KG1 (cell line): ENCODE measurements at regions not wholly inside any gene's neighbourhood (a gene's known extent, or its start where the extent isn't known, plus 50 kb on each side); places are given as distances from the start of the nearest gene placed in this dataset.

Source experiments
- DNase-seq: peaks from one replicate; lab custom pipeline; 2025; lab: John Stamatoyannopoulos, UW

- no peak for DNase-seq
Measured at GRCh38 chr2:133718688-133719201, 150.5 kb upstream of the NCKAP5 start.

GRCh38 chr2:133720429-133720828 is 152.2 kb upstream of the NCKAP5 start:
- no peak for DNase-seq

GRCh38 chr2:133721118-133721517 is 152.9 kb upstream of the NCKAP5 start:
- no peak for DNase-seq

DNA sequence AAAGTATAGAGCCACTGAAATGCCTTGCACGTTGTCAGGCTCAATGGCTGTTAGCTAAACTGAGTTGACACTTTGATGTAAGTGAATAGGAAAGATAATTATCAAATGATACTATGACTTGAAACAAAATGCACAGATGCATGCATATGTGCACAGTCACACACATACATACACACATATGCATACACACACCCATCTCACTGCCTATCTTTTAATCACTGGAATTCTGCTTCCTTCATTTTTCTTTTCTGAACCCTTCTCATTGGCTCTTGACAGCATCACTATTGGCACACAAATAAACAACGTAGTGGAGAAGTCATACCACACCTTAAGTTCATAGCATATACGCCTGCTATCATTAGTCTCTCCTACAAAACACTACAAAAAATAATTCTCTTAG is 154.9 kb upstream of the NCKAP5 start:
- DNase-seq, result no peak

GRCh38 chr2:133726973-133727372 is 158.7 kb upstream of the NCKAP5 start:
- DNase-seq, result no peak

- DNase-seq, result no peak
Measured at GRCh38 chr2:133732059-133732458, 163.8 kb upstream of the NCKAP5 start.

- DNase-seq, result no peak
Measured at GRCh38 chr2:133732982-133733900, 165.0 kb upstream of the NCKAP5 start.

DNA sequence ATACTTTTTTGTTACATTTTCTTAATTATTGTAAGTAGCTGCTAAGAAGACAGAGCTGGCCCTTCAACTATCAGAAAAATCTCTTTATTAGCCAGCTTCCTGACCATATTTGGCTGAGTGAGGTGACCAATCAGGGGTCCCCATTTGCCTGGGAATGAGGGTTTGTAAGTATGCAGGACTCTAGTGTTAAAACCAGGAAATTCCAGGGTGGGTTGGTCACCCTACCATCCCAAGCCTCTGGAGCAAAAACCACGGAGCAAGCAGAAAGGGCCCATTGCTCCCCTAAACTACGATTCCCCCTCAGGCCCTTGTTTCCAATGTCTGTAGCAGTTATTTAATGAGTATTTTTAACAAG is 165.6 kb upstream of the NCKAP5 start:
- DNase-seq, result no peak

DNA sequence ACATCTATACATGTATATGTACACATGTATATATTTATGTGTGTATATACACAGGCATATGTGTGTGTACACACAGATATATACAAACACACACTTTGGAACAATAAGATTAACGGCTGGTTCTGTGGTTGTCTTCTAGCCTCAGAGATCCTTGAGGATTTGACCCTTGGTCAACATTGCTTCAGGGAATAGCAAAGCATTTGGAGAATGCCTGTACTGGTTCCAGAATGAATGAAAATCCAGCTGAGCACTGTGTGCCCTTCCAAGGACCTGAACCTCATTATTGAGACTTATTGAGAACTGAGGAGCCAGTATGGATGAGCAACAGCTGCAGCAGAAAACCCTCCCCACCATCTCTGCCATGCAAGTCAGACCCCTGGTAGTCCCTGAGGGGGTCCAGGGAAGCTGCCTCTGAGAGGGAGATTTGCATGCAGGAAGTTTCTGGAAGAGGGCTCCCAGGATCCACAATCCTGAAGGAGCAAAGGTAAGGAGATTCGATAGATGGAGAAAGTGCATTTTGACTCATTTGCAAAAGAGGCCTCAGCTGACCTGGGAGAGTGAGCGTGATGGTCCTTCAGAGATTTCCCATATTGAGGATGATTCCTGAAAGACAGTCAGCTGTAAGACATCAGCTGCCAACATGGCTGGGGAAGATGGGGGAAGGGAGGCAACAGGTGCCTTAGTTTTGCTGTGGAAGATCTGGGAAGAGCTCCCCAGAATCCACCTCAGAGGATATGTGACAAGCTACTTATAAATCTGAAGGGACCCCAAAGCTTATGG is 166.6 kb upstream of the NCKAP5 start:
- DNase-seq, result no peak

GRCh38 chr2:133736674-133737073 is 168.4 kb upstream of the NCKAP5 start:
- no peak for DNase-seq

- DNase-seq, result no peak
Measured at GRCh38 chr2:133737242-133737993, 169.2 kb upstream of the NCKAP5 start.

GRCh38 chr2:133739039-133739438 is 170.8 kb upstream of the NCKAP5 start:
- DNase-seq, result no peak

DNA sequence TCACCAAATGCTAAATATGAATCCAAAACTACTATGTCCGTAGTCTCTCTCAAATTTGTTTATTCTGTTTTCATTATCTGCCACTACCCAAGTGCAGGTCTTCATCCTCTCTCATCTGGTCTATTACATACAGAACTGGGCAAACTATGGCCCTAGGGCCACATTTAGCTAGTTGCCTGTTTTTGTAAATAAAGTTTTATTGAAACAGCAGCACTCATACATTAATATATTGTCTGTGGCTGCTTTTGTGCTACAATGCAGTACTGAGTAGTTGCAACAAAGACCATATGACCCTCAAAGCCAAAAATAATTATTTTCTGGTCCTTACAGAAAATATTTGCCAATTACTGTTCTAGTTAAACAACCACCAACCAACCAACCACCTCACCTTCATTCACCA is 172.2 kb upstream of the NCKAP5 start:
- DNase-seq, result no peak

GRCh38 chr2:133748007-133748700 is 179.9 kb upstream of the NCKAP5 start:
- DNase-seq, result no peak

DNA sequence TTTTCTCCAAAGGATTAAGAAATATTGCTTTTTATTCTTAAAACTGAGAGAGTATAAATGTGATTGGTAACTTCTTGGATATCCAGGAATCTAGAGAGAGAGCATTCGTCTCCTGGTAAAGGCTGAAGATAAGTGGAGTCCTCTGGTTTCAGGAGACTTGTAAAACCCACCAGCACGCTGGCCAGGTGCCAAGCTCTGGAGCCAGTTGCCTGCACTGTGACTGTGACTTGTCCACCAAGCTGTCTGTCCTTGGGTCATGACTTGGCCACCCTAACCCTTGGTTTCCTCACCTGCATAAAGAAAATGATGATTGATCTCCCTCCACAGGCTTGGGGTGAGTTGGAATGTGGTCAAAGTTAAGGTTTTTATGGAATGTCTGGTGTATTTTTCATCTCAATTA is 185.4 kb upstream of the NCKAP5 start:
- DNase-seq, result no peak

DNA sequence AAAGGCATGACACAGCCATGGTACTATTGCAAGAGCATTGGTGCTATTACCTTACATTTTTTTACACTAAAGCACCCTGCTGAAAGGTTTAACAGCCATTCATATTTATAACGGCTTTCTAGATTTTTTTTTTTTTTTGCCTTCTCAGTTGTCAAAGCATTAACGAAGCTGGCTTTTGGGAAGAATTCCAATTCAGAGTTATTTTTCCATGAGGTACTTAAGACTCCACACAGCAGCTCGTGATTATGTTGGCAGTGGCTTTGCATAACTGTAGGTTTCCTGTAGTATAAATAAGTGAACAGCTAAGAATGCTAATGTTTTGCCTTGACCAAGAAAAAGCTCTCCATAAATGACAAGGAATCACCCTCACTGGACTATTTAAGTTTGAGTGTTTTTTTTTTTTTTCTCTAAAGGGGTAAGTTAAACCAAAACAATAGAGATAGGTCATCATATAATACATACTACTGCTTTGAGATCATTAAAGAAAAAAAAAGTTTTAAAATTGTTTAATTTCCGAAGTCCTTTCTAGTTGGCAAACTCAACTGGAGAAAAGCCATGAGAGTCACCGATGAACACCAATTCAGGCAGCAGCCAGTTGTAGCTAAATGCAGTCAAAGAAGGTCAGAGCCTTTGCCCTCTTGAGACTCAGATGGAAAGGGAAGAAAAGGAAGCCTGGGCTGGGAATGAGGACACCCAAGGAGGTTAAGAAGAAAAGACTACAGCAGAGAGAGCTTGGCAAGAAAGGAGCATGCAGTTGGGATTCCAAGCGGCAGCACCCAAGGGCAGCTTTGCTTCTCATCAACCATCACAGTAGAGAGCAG is 187.4 kb upstream of the NCKAP5 start:
- no peak for DNase-seq

GRCh38 chr2:133756833-133757232 is 188.6 kb upstream of the NCKAP5 start:
- DNase-seq, result no peak

DNA sequence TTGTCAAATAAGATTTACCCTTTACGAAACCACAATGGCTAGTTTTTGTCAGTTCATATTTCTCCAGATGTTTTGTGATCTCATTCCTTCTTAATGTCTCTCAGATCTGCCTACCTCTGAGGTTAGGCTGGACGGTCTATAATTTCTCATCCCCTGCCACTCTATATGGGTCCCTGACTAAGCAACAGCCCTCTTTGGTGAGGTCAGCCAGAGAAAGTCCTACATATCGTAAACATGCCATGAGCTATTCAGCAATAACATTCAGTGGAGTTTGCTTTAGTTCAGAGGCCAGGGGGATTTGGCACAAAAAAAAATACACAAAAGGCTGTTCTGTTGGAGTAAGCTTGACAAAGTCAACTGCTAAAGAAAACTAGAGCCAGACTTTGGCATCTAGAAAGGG is 192.1 kb upstream of the NCKAP5 start:
- DNase-seq, result no peak

- no peak for DNase-seq
Measured at GRCh38 chr2:133765658-133766057, 197.4 kb upstream of the NCKAP5 start.

- DNase-seq, result no peak
Measured at GRCh38 chr2:133766164-133766832, 198.0 kb upstream of the NCKAP5 start.
